ENCODE measurements at regions not wholly inside any gene's neighbourhood (a gene's known extent, or its start where the extent isn't known, plus 50 kb on each side); places are given as distances from the start of the nearest gene placed in this dataset.
"Not testable (repeated sequence)": the region's sequence is repeated elsewhere in the genome, so short reads cannot be mapped to it uniquely, and the experiment has no call there.

- DNase-seq: no peak
Measured at GRCh38 chr3:105093371-105094252, 273.1 kb upstream of the ALCAM start.

- DNase-seq: no peak
Measured at GRCh38 chr3:105094588-105094987, 272.1 kb upstream of the ALCAM start.

GRCh38 chr3:105096071-105096470 lies 270.6 kb upstream of the ALCAM start:
- DNase-seq: no peak

GRCh38 chr3:105101603-105102002 lies 265.1 kb upstream of the ALCAM start:
- DNase-seq: no peak

GRCh38 chr3:105103139-105103538 lies 263.6 kb upstream of the ALCAM start:
- no peak for DNase-seq

- no peak for DNase-seq
Measured at GRCh38 chr3:105108823-105109222, 257.9 kb upstream of the ALCAM start.

GRCh38 chr3:105118905-105119304 lies 247.8 kb upstream of the ALCAM start:
- DNase-seq: no peak

GRCh38 chr3:105119801-105120340 lies 246.8 kb upstream of the ALCAM start:
- no peak for DNase-seq

- no peak for DNase-seq
Measured at GRCh38 chr3:105130911-105131310, 235.8 kb upstream of the ALCAM start.

- no peak for DNase-seq
Measured at GRCh38 chr3:105137911-105138310, 228.8 kb upstream of the ALCAM start.

- DNase-seq: no peak
Measured at GRCh38 chr3:105139881-105140560, 226.7 kb upstream of the ALCAM start.

GRCh38 chr3:105140899-105141367 lies 225.8 kb upstream of the ALCAM start:
- no peak for DNase-seq

- DNase-seq: no peak
Measured at GRCh38 chr3:105144837-105145236, 221.9 kb upstream of the ALCAM start.

- DNase-seq: no peak
Measured at GRCh38 chr3:105145511-105145910, 221.2 kb upstream of the ALCAM start.

GRCh38 chr3:105149197-105149596 lies 217.5 kb upstream of the ALCAM start:
- not testable (repeated sequence) for DNase-seq

- no peak for DNase-seq
Measured at GRCh38 chr3:105152987-105153386, 213.7 kb upstream of the ALCAM start.

- DNase-seq: no peak
Measured at GRCh38 chr3:105154692-105155091, 212.0 kb upstream of the ALCAM start.

- DNase-seq: no peak
Measured at GRCh38 chr3:105157067-105157765, 209.5 kb upstream of the ALCAM start.

GRCh38 chr3:105157766-105158085 lies 209.0 kb upstream of the ALCAM start:
- no peak for DNase-seq

GRCh38 chr3:105158286-105158685 lies 208.4 kb upstream of the ALCAM start:
- no peak for DNase-seq

- DNase-seq: no peak
Measured at GRCh38 chr3:105162448-105162847, 204.3 kb upstream of the ALCAM start.

- DNase-seq: no peak
Measured at GRCh38 chr3:105166893-105167292, 199.8 kb upstream of the ALCAM start.

GRCh38 chr3:105170423-105170822 lies 196.3 kb upstream of the ALCAM start:
- DNase-seq: no peak
